Fibroblast of skin of left biceps (primary cell): ENCODE measurements at regions not wholly inside any gene's neighbourhood (a gene's known extent, or its start where the extent isn't known, plus 50 kb on each side); places are given as distances from the start of the nearest gene placed in this dataset.
"Not testable (repeated sequence)": the region's sequence is repeated elsewhere in the genome, so short reads cannot be mapped to it uniquely, and the experiment has no call there.

Source experiments
- DNase-seq, 2 experiments: peaks; one replicate each; pipeline ENCODE4 v3.0.0-alpha.2; 2013; ENCODE audit warnings: low read depth in 2 of 2

DNA sequence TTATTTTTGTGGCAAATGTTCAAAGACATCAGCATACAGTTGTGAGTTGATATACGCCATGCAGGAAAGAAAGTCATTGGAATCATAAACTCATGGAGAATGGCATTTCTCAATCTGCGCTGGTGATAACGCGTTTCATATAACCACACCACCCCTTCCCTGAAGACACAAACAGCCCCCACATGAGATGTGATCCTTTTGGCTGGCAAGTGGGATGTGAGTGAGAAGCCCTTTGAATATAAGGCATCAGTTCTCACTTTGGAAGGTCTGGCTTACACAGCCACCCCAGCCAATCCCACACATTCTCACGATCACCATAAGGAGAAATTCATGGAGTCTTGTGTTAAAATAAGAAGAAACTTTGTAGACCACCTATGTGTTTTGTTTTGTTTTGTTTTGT lies 725.0 kb downstream of the PRELID2 start:
- DNase-seq: no peak

- no peak for DNase-seq
Observed at GRCh38 chr5:145105384-145105783, 729.8 kb downstream of the PRELID2 start.

DNA sequence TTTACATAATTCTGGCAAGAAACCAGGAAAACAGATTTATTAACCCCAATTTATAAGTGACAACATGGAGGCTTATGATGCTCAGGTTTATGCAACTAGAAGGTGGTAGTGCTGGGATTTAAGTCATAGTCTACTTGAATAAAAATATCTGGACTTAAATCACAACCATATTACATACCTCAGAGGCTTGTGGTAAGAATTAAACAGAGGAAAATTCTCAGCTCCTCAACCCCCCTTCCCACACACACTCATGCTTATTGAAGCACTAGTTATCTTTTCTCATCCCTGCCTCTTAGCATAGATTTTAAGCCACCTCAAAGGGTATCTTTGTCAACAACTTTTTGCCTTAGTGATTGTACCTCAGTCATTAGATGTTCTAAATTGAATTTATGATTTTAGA lies 731.0 kb downstream of the PRELID2 start:
- DNase-seq: no peak

DNA sequence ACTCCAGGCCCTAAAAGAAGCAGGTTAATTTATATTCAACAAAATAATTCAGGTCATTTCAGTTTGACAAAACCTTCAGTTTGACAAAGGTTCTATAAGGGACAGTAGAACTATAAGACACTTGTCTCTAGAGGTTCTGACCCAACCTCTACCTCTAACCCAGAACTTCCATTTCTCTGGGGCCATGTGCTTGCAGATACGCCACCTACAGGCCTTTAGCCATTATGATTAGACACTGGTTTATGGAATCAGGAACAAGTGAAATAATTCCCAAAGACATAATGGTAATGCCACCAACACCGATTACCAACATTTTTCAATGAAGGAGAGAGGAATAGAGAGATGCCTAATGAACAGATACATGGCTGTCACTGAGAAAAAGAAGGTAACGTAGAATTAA lies 733.9 kb downstream of the PRELID2 start:
- no peak for DNase-seq

DNA sequence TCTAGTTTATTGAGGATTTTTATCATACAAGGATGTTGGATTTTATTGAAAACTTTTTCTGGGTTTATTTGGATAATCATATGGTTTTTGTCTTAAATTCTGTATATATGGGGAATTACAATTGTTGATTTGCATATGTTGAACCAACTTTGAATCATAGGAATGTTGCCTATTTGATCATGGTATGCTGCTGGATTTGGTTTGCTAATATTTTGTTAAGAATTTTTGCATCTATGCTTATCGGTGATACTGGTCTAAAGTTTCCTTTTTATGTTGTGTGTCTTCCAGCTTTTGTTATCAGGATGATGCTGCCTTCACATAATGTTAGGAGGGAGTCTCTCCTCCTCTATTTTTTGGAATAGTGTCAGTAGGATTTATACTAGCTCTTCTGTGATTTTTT lies 745.0 kb downstream of the PRELID2 start:
- no peak for DNase-seq

- no peak for DNase-seq
Observed at GRCh38 chr5:145084834-145085233, 750.3 kb downstream of the PRELID2 start.

DNA sequence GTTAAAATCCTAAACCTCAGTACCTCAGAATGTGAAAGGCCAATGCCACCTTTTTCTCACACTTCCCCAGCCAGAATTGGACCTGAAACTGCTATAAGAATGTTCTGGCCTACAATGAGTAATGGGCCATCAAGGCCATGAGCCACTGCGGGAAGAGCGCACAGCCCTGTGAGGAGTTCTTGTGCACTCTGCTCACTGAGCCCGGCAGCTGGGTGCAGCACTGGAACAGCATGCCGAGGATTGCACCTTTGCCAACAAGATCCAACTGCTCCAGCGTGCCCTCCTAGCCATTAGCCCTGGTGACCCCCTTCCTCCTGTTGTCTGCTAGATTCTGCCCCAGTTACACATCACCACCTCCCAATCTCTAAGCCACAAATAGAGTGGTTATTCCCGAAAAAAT lies 758.1 kb downstream of the PRELID2 start:
- DNase-seq: no peak

- DNase-seq: no peak
Observed at GRCh38 chr5:145076040-145076439, 759.1 kb downstream of the PRELID2 start.

- no peak for DNase-seq
Observed at GRCh38 chr5:145072889-145073288, 762.3 kb downstream of the PRELID2 start.

DNA sequence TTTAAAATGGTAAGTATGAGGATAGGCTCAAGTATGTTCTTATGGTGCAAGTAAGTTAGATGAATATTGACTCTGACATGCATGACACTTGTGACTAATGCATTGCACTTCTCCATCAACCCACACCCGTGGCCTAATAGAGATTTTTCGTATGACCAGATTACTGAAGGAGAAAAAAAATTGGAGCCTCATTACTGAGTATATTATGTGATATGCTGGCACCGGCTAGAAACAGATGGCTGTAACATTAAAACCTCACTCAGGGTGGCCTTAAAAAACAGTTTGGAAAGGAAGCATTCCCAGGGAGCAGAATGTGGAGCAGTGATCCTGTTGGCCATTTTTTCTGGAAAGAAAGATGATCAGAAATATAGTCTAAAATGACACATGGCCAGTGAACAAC lies 766.4 kb downstream of the PRELID2 start:
- DNase-seq: no peak

DNA sequence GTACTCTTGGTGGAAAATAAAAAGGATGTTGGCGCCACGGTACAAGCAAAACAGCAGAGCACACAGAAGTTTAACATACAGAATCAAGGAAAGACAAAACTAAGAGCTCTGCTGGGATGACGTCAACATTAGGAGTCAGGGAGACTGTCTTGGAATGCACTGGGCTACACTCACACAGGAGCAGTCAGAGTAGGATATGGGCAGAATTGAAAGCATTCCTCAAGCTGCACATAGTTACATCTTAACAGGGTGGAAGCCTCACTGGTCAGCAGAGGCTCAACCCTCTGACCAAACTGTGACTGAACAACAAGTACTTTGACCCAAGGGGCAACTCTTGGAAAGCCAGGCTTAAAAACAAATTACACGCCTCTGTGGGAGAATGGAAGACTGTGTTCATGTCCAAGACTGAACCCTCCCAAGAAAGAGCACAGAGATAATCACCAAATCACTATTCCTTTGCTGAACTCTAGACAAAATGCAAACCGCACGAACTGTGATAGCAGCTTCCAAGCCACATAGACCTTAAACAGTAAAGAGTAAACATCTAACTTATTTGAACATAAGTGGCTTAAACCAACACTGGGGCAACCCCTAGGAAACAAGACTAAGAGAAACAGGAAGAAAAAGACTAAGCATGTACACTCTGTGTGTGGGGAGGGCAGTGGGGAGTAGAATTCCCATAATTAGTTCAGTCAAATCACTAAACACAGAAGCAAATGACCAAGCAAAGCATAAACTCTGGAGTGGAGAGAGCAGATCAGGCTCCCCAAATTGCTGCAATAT lies 772.7 kb downstream of the PRELID2 start:
- DNase-seq: no peak

GRCh38 chr5:145056800-145057199 lies 778.3 kb downstream of the PRELID2 start:
- no peak for DNase-seq

- DNase-seq: no peak
Observed at GRCh38 chr5:145050181-145050580, 785.0 kb downstream of the PRELID2 start.

DNA sequence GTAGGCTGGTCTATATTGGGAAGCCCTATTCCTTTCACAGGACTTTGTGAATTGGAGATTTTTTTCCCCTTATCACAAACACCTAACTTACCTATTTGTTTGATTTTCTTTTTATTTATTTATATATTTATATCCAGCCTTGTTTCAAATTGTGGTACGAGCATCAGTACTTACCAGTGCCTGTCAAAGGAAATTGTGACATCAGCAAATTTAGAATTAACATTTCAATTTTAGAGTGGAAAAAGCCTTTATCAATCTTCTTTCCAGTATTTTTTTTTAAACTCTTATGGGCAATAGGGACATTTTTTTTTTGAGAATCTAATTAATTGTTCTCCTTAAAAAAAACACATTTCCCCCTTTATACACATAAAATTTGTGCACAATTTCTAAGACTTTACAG lies 790.2 kb downstream of the PRELID2 start:
- DNase-seq: no peak

DNA sequence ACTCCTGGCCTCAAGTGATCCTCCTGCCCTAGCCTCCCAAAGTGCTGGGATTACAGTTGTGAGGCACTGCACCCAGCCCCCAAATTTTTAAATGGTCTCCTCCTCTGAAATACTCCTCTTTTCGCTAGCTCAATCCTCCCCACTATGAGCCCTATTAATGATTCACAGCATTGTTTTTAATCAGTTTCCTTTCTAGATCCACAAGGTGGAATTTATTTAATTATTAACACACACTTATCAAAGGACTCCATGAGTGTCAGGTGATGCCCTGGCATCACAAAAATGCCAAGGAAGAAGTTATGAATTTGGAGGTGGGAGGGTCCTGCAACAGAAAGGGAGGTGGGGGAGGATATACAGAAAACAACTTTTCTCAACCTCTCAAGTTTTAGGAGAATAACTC lies 806.5 kb downstream of the PRELID2 start:
- DNase-seq: no peak

DNA sequence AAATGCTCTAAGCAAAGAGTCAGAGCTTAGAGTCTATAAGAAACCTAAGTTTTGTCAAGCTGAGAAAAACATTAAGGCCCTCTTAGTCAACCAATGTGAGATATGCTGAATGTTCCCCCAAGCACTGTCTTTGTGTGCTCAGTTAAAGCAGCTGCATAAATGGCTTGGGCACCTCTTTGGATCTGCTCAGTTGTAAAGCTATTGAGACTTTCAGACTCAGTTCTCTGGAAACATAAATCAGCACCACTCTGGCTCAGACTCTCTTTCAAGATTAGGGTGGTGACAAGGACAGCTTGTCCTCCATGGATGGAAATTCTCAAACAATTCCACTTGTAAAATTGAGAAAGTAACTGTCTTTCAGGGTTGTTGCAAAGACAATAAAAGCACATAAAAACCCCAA lies 807.9 kb downstream of the PRELID2 start:
- DNase-seq: no peak

DNA sequence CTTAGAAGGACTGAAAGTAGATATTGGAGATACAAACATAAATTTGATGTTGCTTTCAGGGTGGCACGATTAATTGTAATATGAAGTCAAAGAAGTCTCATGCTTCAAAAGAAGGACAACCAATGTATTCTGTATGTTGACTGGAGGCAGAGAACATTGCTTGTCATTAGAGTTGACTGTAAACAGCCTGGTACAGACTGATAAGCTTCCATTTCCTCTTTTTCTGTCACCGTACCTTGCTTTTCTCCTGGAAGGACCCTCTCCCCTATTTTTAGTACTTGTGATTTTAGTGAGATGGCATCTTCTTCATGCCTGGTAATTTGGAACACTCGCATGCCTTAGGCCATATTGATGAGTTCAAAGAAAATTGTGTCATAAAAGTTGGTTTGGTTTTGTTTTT lies 809.4 kb downstream of the PRELID2 start:
- no peak for DNase-seq

DNA sequence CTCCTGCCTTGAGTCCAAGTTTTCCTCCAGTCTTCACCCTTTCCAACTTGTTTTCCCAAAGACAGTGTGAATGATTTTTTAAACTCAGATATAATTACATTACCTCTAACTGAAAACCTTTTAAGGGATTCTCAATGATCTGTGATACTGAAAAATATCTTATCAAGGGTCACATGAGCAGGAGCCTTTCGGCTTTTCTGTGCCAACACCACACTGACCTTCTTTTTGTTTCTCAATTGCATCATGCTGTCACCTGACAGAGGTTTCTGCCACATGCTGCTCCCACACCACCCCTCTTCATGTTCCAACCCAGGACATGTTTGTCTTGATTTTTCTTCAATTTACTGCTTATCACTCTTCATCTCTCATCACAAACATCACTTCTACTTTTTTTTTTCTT lies 820.0 kb downstream of the PRELID2 start:
- DNase-seq: no peak

DNA sequence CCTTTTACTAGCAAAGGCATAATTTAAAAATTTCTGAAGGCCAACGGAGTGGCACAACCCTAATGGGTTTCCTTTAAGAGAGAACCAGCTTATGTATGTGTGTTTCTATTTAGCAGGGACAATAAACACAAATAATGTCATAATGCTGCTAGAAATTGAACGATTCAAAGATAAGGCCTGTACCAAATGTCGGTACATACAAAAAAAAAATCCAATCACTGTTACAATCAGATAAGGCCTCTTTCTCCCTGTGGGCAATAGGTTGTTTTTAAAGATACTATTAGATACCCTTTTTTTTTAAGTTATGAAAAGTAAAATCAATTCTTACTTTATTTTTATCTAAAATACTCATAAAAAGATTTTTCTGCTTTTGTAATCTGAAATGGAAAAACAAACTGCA lies 821.0 kb downstream of the PRELID2 start:
- no peak for DNase-seq

DNA sequence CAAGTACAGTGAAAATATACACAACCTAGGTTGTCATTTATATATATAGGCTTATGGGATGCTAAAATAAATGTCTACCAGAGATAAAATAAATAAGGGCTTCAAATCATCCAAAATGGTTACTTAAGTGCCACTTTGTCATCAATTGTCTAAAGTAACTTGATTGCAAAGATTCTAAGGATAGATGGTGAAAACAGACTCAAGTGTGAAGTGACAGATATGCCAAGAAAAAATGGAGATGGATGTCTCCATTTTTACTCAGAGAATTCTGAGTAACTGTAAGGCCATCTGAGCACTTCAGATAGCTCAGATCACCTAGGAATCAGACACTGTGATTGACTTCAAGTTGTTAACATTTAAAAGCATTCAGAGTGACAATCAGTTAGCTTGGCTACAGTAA lies 824.3 kb downstream of the PRELID2 start:
- DNase-seq: no peak

DNA sequence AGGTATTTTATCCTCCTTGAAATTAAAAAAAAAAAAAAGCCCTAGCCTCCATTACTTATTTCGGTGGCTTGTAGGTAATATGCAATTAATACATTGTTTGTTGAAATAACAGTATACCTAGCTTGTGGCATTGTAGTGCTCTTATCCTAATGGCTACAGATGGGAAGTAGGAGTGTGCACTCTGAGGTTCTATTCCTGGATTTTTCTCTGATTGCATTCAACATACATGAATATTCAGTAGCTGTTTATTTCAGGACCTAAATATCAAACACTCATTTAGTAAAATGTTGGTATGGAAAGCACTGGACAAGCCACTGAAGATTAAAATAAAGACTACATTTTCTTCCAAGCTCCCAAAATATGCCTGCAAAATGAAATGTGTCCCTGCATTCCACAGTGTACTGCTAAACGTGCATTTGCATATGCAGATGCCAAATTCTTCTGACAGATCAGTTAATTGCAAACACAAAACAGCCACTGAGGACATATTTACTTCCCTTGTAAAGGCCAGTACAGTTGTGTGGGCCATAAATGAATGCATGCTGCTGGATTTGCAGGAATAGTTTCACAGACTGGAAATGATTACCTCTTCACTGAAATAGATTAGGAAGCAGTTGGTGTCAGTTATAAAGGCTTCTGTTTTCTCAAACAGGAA lies 826.1 kb downstream of the PRELID2 start:
- no peak for DNase-seq

- DNase-seq: not testable (repeated sequence)
Observed at GRCh38 chr5:144994356-144994755, 823.7 kb downstream of the KCTD16 start.

DNA sequence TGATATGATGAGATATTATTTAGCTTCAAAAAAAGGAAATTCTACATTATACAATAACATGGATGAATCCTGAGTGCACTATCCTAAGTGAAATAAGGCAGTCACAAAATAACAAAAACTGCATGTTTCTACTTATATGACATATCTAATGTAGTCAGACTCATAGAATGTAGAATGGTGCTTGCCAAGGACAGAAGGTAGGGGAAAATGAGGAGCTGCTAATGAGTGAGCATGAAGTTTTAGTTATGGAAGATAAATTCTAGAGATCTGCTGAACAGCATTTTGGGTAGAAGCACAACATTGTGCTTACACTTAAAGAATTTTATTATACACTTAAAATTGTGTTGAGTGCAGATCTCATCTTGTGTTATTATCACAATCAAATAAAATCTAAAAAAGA lies 812.4 kb downstream of the KCTD16 start:
- no peak for DNase-seq
